Fibroblast of pulmonary artery (primary cell): ENCODE measurements at regions not wholly inside any gene's neighbourhood (a gene's known extent, or its start where the extent isn't known, plus 50 kb on each side); places are given as distances from the start of the nearest gene placed in this dataset.
A peak's percentile ranks its signal among the peaks of the same experiment; 100 is the strongest.

ENCODE experiments used
- DNase-seq: peaks from one replicate; pipeline ENCODE4 v3.0.0-alpha.2; 2010; ENCODE audit warnings: low read depth
- H3K4me3 ChIP-seq: replicated peaks from 2 replicates; pipeline ENCODE4 v1.5.1; 2011; ENCODE audit warnings: low read depth, mild to moderate bottlenecking, control low read depth, low read length, moderate library complexity
- CTCF ChIP-seq: IDR thresholded peaks from 2 replicates; pipeline ENCODE4 v1.5.1; 2011; ENCODE audit warnings: mild to moderate bottlenecking, control low read depth, low read length, inconsistent platforms; ENCODE audit errors: missing control alignments

- no peak for DNase-seq
- no peak overlapping the region for H3K4me3 ChIP-seq
- TF ChIP-seq CTCF: no peak
Observed at GRCh38 chr2:194223218-194223617, 1433.8 kb upstream of the SLC39A10 start.

GRCh38 chr2:194214192-194214591 is 1442.8 kb upstream of the SLC39A10 start:
- no peak for TF ChIP-seq CTCF
- no peak overlapping the region for H3K4me3 ChIP-seq
- no peak for DNase-seq

- no peak for DNase-seq
- no peak for TF ChIP-seq CTCF
- no peak overlapping the region for H3K4me3 ChIP-seq
Observed at GRCh38 chr2:194205568-194206227, 1451.3 kb upstream of the SLC39A10 start.

GRCh38 chr2:194203898-194204297 is 1453.1 kb upstream of the SLC39A10 start:
- peak; percentile 7 for DNase-seq
- no peak overlapping the region for H3K4me3 ChIP-seq
- no peak for TF ChIP-seq CTCF

GRCh38 chr2:194182888-194183287 is 1474.1 kb upstream of the SLC39A10 start:
- H3K4me3 ChIP-seq: no peak overlapping the region
- TF ChIP-seq CTCF: no peak
- DNase-seq: no peak

- no peak for DNase-seq
- H3K4me3 ChIP-seq: no peak overlapping the region
- no peak for TF ChIP-seq CTCF
Observed at GRCh38 chr2:194176134-194176533, 1480.9 kb upstream of the SLC39A10 start.

- TF ChIP-seq CTCF: peak; percentile 74
- DNase-seq: peak; percentile 49
Observed at GRCh38 chr2:194166818-194167217, 1490.2 kb upstream of the SLC39A10 start.

More at GRCh38 chr2:194166818-194167217, 1490.2 kb upstream of the SLC39A10 start:
- no peak overlapping the region for H3K4me3 ChIP-seq
